CD14-positive monocyte (primary cell): ENCODE measurements at regions not wholly inside any gene's neighbourhood (a gene's known extent, or its start where the extent isn't known, plus 50 kb on each side); places are given as distances from the start of the nearest gene placed in this dataset.

ENCODE experiments used
- DNase-seq, 3 donors: peaks; one replicate each; pipeline ENCODE4 v3.0.0-alpha.2; 2011 to 2022
- H2AFZ ChIP-seq: 2 replicates; pipeline ENCODE4 v1.6.0; 2012; ENCODE audit warnings: mild to moderate bottlenecking, low read depth, low read length, inconsistent platforms; ENCODE audit not compliant: insufficient read depth, poor library complexity, severe bottlenecking
- H3K27ac ChIP-seq, 2 donors: 1 replicate in 1 of 2; 2 replicates in 1 of 2; pipeline ENCODE4 v1.5.1; 2012 to 2013; ENCODE audit warnings: low read length in 2 of 2, control low read depth in 1 of 2, inconsistent platforms in 1 of 2, low read depth in 1 of 2, mild to moderate bottlenecking in 1 of 2
- H3K27me3 ChIP-seq, 2 donors: one replicate each; pipeline versions ENCODE4 v1.6.0 to v1.6.1; 2011 to 2013; ENCODE audit warnings: low read length in 2 of 2; ENCODE audit not compliant: control insufficient read depth in 2 of 2, insufficient read depth in 2 of 2
- H3K36me3 ChIP-seq, 2 donors: replicated peaks in 1 of 2; 1 replicate in 1 of 2; 2 replicates in 1 of 2; pipeline versions ENCODE4 v1.5.1 to v1.6.1; 2012 to 2013; ENCODE audit warnings: low read length in 2 of 2, control low read depth in 1 of 2, inconsistent platforms in 1 of 2, mild to moderate bottlenecking in 1 of 2; ENCODE audit not compliant: insufficient read depth in 2 of 2, control insufficient read depth in 1 of 2
- H3K4me1 ChIP-seq, 2 donors: 1 replicate in 1 of 2; 2 replicates in 1 of 2; pipeline versions ENCODE4 v1.5.1 to v1.6.1; 2012 to 2013; ENCODE audit warnings: low read length in 2 of 2, control low read depth in 1 of 2, inconsistent platforms in 1 of 2, mild to moderate bottlenecking in 1 of 2, moderate library complexity in 1 of 2; ENCODE audit not compliant: insufficient read depth in 2 of 2, control insufficient read depth in 1 of 2
- H3K4me2 ChIP-seq: replicated peaks from 2 replicates; pipeline ENCODE3; 2012; ENCODE audit warnings: low read length, moderate library complexity, mild to moderate bottlenecking; ENCODE audit not compliant: poor library complexity, severe bottlenecking; ENCODE audit errors: extremely low read depth
- H3K4me3 ChIP-seq, 3 experiments: fragments of 200-600 bp in 1 of 3; sonication (generic) in 1 of 3; replicated peaks in 1 of 3; 1 replicate in 2 of 3; 2 replicates in 1 of 3; pipeline ENCODE4 v1.5.1; 2011 to 2013; ENCODE audit warnings: low read length in 3 of 3, mild to moderate bottlenecking in 3 of 3, control low read depth in 2 of 3, low read depth in 2 of 3, inconsistent platforms in 1 of 3, moderate library complexity in 1 of 3
- H3K79me2 ChIP-seq: 2 replicates; pipeline ENCODE4 v1.6.0; 2012; ENCODE audit warnings: mild to moderate bottlenecking, control low read depth, inconsistent platforms, low read length, moderate library complexity; ENCODE audit not compliant: insufficient read depth
- H3K9ac ChIP-seq: 2 replicates; pipeline ENCODE4 v1.6.0; 2017; ENCODE audit warnings: low read length, mild to moderate bottlenecking; ENCODE audit not compliant: insufficient read depth, poor library complexity, severe bottlenecking
- H3K9me3 ChIP-seq, 2 donors: replicated peaks in 1 of 2; 1 replicate in 1 of 2; 2 replicates in 1 of 2; pipeline versions ENCODE4 v1.5.1 to v1.6.1; 2012 to 2013; ENCODE audit warnings: low read length in 2 of 2, control low read depth in 1 of 2; ENCODE audit not compliant: control insufficient read depth in 1 of 2, insufficient read depth in 1 of 2
- H4K20me1 ChIP-seq: 2 replicates; pipeline ENCODE4 v1.6.0; 2012; ENCODE audit warnings: mild to moderate bottlenecking, low read length, control low read depth, moderate library complexity; ENCODE audit not compliant: insufficient read depth
- H3K27ac Mint-ChIP-seq, 7 donors: one replicate each; pipeline ENCODE4 v1.8.0; 2020; ENCODE audit warnings: mild to moderate bottlenecking in 7 of 7, mixed read lengths in 7 of 7, moderate library complexity in 6 of 7, inconsistent platforms in 2 of 7
- H3K27me3 Mint-ChIP-seq, 3 donors: one replicate each; pipeline ENCODE4 v1.8.0; 2021 to 2022; ENCODE audit warnings: low read depth in 3 of 3, mild to moderate bottlenecking in 3 of 3, mixed read lengths in 3 of 3, moderate library complexity in 3 of 3, inconsistent platforms in 1 of 3
- H3K36me3 Mint-ChIP-seq, 2 donors: one replicate each; pipeline ENCODE4 v1.8.0; 2020; ENCODE audit warnings: mixed read lengths in 2 of 2, inconsistent platforms in 1 of 2, mild to moderate bottlenecking in 1 of 2
- H3K4me1 Mint-ChIP-seq: one replicate; pipeline ENCODE4 v1.8.0; 2020; ENCODE audit warnings: mild to moderate bottlenecking, mixed read lengths
- H3K4me3 Mint-ChIP-seq, 2 donors: one replicate each; pipeline ENCODE4 v1.8.0; 2020; ENCODE audit warnings: mild to moderate bottlenecking in 2 of 2, mixed read lengths in 2 of 2, moderate library complexity in 1 of 2
- H3K9me3 Mint-ChIP-seq, 7 donors: one replicate each; pipeline ENCODE4 v1.8.0; 2020 to 2022; ENCODE audit warnings: mixed read lengths in 7 of 7, mild to moderate bottlenecking in 6 of 7, moderate library complexity in 6 of 7, inconsistent platforms in 2 of 7
- CTCF ChIP-seq: fragments of 200-600 bp; IDR thresholded peaks from one replicate; pipeline ENCODE4 v1.8.0; 2022; ENCODE audit warnings: antibody characterized with exemption, mild to moderate bottlenecking
- WGBS: methylation state at CpG from one replicate; pipeline ENCODE4 v1.1.5; 2013; ENCODE audit warnings: missing lambda C conversion rate; ENCODE audit not compliant: insufficient coverage; 5-methylcytosine and 5-hydroxymethylcytosine counted together
- intact Hi-C, 2 donors: fragments of 100-400 bp; cut with micrococcal nuclease; formaldehyde crosslinking; loops; one replicate each; pipeline versions ENCODE4 v1.15.0 to v1.15.1; 2023

- no peaks in the 10 kb centered on the region for H3K4me1 Mint-ChIP-seq
- Histone ChIP-seq H2AFZ (no peak overlapping the region), H3K27ac (no peak overlapping the region), H3K4me1 (no peaks in the 10 kb centered on the region), H3K4me2 (no peak overlapping the region), H3K9ac (no peak overlapping the region), H3K27me3 (no peaks in the 10 kb centered on the region), H3K79me2 (no peaks in the 10 kb centered on the region), H3K9me3 (no peaks in the 10 kb centered on the region), H4K20me1 (no peaks in the 10 kb centered on the region), H3K36me3 (no peaks in the 10 kb centered on the region), H3K4me3 (no peak overlapping the region)
- H3K4me3 Mint-ChIP-seq: no peak overlapping the region
- peaks cover 0 to 1% (median 0%) of the 10 kb centered on the region in 3 donors for H3K27me3 Mint-ChIP-seq
- DNase-seq: no peak
- H3K36me3 Mint-ChIP-seq: no peaks in the 10 kb centered on the region
- H3K9me3 Mint-ChIP-seq: peaks cover 0 to 8% (median 4%) of the 10 kb centered on the region in 7 donors
- intact Hi-C loops: no loop called here
- no peak overlapping the region for H3K27ac Mint-ChIP-seq
- WGBS: 67% methylated on average over 1 of the region's 1 CpG
- TF ChIP-seq CTCF: no peak
Measured at GRCh38 chr10:9733766-9734165, 1283.9 kb upstream of the CELF2 start.

- Histone ChIP-seq H3K9me3 (no peaks in the 10 kb centered on the region), H3K27ac (no peak overlapping the region), H4K20me1 (no peaks in the 10 kb centered on the region), H3K79me2 (no peaks in the 10 kb centered on the region), H2AFZ (no peak overlapping the region), H3K4me2 (no peak overlapping the region), H3K9ac (no peak overlapping the region), H3K4me3 (no peak overlapping the region), H3K4me1 (no peaks in the 10 kb centered on the region), H3K36me3 (no peaks in the 10 kb centered on the region), H3K27me3 (no peaks in the 10 kb centered on the region)
- intact Hi-C loops: no loop called here
- H3K36me3 Mint-ChIP-seq: no peaks in the 10 kb centered on the region
- peaks cover 0 to 1% (median 0%) of the 10 kb centered on the region in 3 donors for H3K27me3 Mint-ChIP-seq
- no peak for DNase-seq
- WGBS: 85% methylated on average over 4 of the region's 5 CpGs
- no peaks in the 10 kb centered on the region for H3K4me1 Mint-ChIP-seq
- H3K9me3 Mint-ChIP-seq: peaks cover 0 to 7% (median 4%) of the 10 kb centered on the region in 7 donors
- no peak overlapping the region for H3K4me3 Mint-ChIP-seq
- no peak overlapping the region for H3K27ac Mint-ChIP-seq
- TF ChIP-seq CTCF: no peak
Measured at GRCh38 chr10:9734218-9734617, 1283.5 kb upstream of the CELF2 start.
